Neural progenitor cell (in vitro differentiated cells): ENCODE measurements at regions not wholly inside any gene's neighbourhood (a gene's known extent, or its start where the extent isn't known, plus 50 kb on each side); places are given as distances from the start of the nearest gene placed in this dataset.

Experiments
- DNase-seq: peaks from one replicate; pipeline ENCODE4 v3.0.0-alpha.2; 2016; ENCODE audit warnings: low spot score
- H2AFZ ChIP-seq: fragments of 200-600 bp; sonication (generic); replicated peaks from 2 replicates; pipeline ENCODE4 v1.6.1; 2016; ENCODE audit warnings: antibody characterized with exemption
- H3F3A ChIP-seq: fragments of 200-600 bp; sonication (generic); 2 replicates; pipeline ENCODE4 v1.6.1; 2016; ENCODE audit warnings: antibody characterized with exemption, low read depth
- H3K27ac ChIP-seq: fragments of 200-600 bp; sonication (generic); 2 replicates; pipeline ENCODE4 v1.5.1; 2016; ENCODE audit warnings: mild to moderate bottlenecking
- H3K27me3 ChIP-seq: fragments of 200-600 bp; sonication (generic); 2 replicates; pipeline ENCODE4 v1.6.1; 2016; ENCODE audit warnings: mild to moderate bottlenecking, moderate library complexity
- H3K36me3 ChIP-seq: fragments of 200-600 bp; sonication (generic); 2 replicates; pipeline ENCODE4 v1.5.1; 2016
- H3K4me1 ChIP-seq: fragments of 200-600 bp; sonication (generic); 2 replicates; pipeline ENCODE4 v1.6.1; 2016; ENCODE audit warnings: mixed run types
- H3K4me2 ChIP-seq: fragments of 200-600 bp; sonication (generic); 2 replicates; pipeline ENCODE4 v1.6.1; 2016
- H3K4me3 ChIP-seq: fragments of 200-600 bp; sonication (generic); 2 replicates; pipeline ENCODE4 v1.5.1; 2016
- H3K79me2 ChIP-seq: fragments of 200-600 bp; sonication (generic); 2 replicates; pipeline ENCODE4 v1.6.1; 2016; ENCODE audit warnings: low read depth
- H3K9ac ChIP-seq: fragments of 200-600 bp; sonication (generic); 2 replicates; pipeline ENCODE4 v1.6.1; 2016
- H3K9me3 ChIP-seq: fragments of 200-600 bp; sonication (generic); 2 replicates; pipeline ENCODE4 v1.5.1; 2016; ENCODE audit warnings: low read depth
- H4K20me1 ChIP-seq: fragments of 200-600 bp; sonication (generic); 2 replicates; pipeline ENCODE4 v1.6.1; 2016; ENCODE audit warnings: low read depth
- H3K27ac Mint-ChIP-seq: 3 replicates; pipeline ENCODE4 v1.8.0; 2021; ENCODE audit warnings: mixed read lengths
- H3K27me3 Mint-ChIP-seq: 2 replicates; pipeline ENCODE4 v1.8.0; 2022; ENCODE audit warnings: low read depth, mild to moderate bottlenecking, inconsistent platforms, moderate library complexity, mixed read lengths; ENCODE audit not compliant: insufficient read depth
- H3K36me3 Mint-ChIP-seq: 3 replicates; pipeline ENCODE4 v1.8.0; 2021; ENCODE audit warnings: mixed read lengths
- H3K4me1 Mint-ChIP-seq: 3 replicates; pipeline ENCODE4 v1.8.0; 2021; ENCODE audit warnings: mixed read lengths
- H3K4me3 Mint-ChIP-seq: 3 replicates; pipeline ENCODE4 v1.8.0; 2021; ENCODE audit warnings: mild to moderate bottlenecking, moderate library complexity, mixed read lengths
- H3K9me3 Mint-ChIP-seq: 3 replicates; pipeline ENCODE4 v1.8.0; 2020; ENCODE audit warnings: mixed read lengths
- CTCF ChIP-seq: fragments of 200-600 bp; sonication (generic); IDR thresholded peaks from 2 replicates; pipeline ENCODE4 v1.5.1; 2017; ENCODE audit warnings: antibody characterized with exemption, mild to moderate bottlenecking
- EZH2 ChIP-seq: fragments of 200-600 bp; sonication (generic); IDR thresholded peaks from 2 replicates; pipeline ENCODE4 v1.6.1; 2017; ENCODE audit warnings: antibody characterized with exemption, mild to moderate bottlenecking, moderate library complexity
- EZH2phosphoT487 ChIP-seq: fragments of 200-600 bp; sonication (generic); IDR thresholded peaks from 2 replicates; pipeline ENCODE4 v1.6.1; 2017; ENCODE audit warnings: antibody characterized with exemption

GRCh38 chr16:87006789-87007745 is 310.1 kb downstream of the C16orf95 start:
- H3K4me1 Mint-ChIP-seq = peaks cover 6% of the 10 kb centered on the region

GRCh38 chr16:87007907-87008306 is 309.3 kb downstream of the C16orf95 start:
- Mint-ChIP-seq H3K36me3 (no peaks in the 10 kb centered on the region), H3K27ac (no peak overlapping the region), H3K27me3 (peaks cover 10% of the 10 kb centered on the region), H3K4me1 (peaks cover 9% of the 10 kb centered on the region), H3K4me3 (no peak overlapping the region), H3K9me3 (peaks cover 12% of the 10 kb centered on the region)
- H3F3A ChIP-seq = no peaks in the 10 kb centered on the region
- H4K20me1 ChIP-seq = no peaks in the 10 kb centered on the region
- no peak overlapping the region for H3K27ac ChIP-seq
- no peaks in the 10 kb centered on the region for H3K9me3 ChIP-seq
- no peak overlapping the region for H3K9ac ChIP-seq
- TF ChIP-seq EZH2 (no peak), EZH2phosphoT487 (no peak), CTCF (no peak)
- H3K4me3 ChIP-seq = no peak overlapping the region
- no peak overlapping the region for H2AFZ ChIP-seq
- no peak for DNase-seq
- H3K4me2 ChIP-seq = no peak overlapping the region
- no peaks in the 10 kb centered on the region for H3K4me1 ChIP-seq
- H3K79me2 ChIP-seq = no peaks in the 10 kb centered on the region
- H3K27me3 ChIP-seq = no peaks in the 10 kb centered on the region
- H3K36me3 ChIP-seq = no peaks in the 10 kb centered on the region

More at GRCh38 chr16:87006789-87007745, 310.1 kb downstream of the C16orf95 start:
- H3K4me1 ChIP-seq = no peaks in the 10 kb centered on the region
- no peaks in the 10 kb centered on the region for H3K27me3 ChIP-seq
- TF ChIP-seq CTCF (no peak), EZH2phosphoT487 (no peak), EZH2 (no peak)
- H3F3A ChIP-seq = no peaks in the 10 kb centered on the region
- no peak for DNase-seq
- H3K9ac ChIP-seq = no peak overlapping the region
- H3K4me3 ChIP-seq = no peak overlapping the region
- no peaks in the 10 kb centered on the region for H3K36me3 ChIP-seq
- H3K4me2 ChIP-seq = no peak overlapping the region
- H3K4me3 Mint-ChIP-seq = no peak overlapping the region
- no peaks in the 10 kb centered on the region for H3K79me2 ChIP-seq
- H3K9me3 Mint-ChIP-seq = peaks cover 9% of the 10 kb centered on the region
- H3K27me3 Mint-ChIP-seq = peaks cover 7% of the 10 kb centered on the region
- peak overlapping the region; percentile 57 for H3K27ac Mint-ChIP-seq
- H3K27ac ChIP-seq = no peak overlapping the region
- no peaks in the 10 kb centered on the region for H3K36me3 Mint-ChIP-seq
- no peaks in the 10 kb centered on the region for H3K9me3 ChIP-seq
- no peak overlapping the region for H2AFZ ChIP-seq
- H4K20me1 ChIP-seq = no peaks in the 10 kb centered on the region

GRCh38 chr16:87008664-87009063 is 308.5 kb downstream of the C16orf95 start:
- DNase-seq = no peak
- Histone ChIP-seq H3K27ac (no peak overlapping the region), H3K4me2 (no peak overlapping the region), H3F3A (no peaks in the 10 kb centered on the region), H3K79me2 (no peaks in the 10 kb centered on the region), H2AFZ (no peak overlapping the region), H3K4me1 (no peaks in the 10 kb centered on the region), H3K9me3 (no peaks in the 10 kb centered on the region), H3K27me3 (no peaks in the 10 kb centered on the region), H3K36me3 (no peaks in the 10 kb centered on the region), H3K9ac (no peak overlapping the region), H3K4me3 (no peak overlapping the region), H4K20me1 (no peaks in the 10 kb centered on the region)
- no peaks in the 10 kb centered on the region for H3K36me3 Mint-ChIP-seq
- peaks cover 12% of the 10 kb centered on the region for H3K9me3 Mint-ChIP-seq
- no peak overlapping the region for H3K27ac Mint-ChIP-seq
- peaks cover 9% of the 10 kb centered on the region for H3K4me1 Mint-ChIP-seq
- H3K4me3 Mint-ChIP-seq = no peak overlapping the region
- no peak for TF ChIP-seq EZH2
- TF ChIP-seq EZH2phosphoT487 = no peak
- no peak for TF ChIP-seq CTCF
- peaks cover 10% of the 10 kb centered on the region for H3K27me3 Mint-ChIP-seq
